Karpas-422 (cell line): ENCODE measurements at regions not wholly inside any gene's neighbourhood (a gene's known extent, or its start where the extent isn't known, plus 50 kb on each side); places are given as distances from the start of the nearest gene placed in this dataset.

Source experiments
- DNase-seq: peaks from one replicate; pipeline ENCODE4 v3.0.0-alpha.2; 2015
- H2AFZ ChIP-seq: fragments of 200-600 bp; sonication (generic); 2 replicates; pipeline ENCODE4 v1.6.1; 2014; ENCODE audit warnings: antibody characterized with exemption, low read length, mixed read lengths
- H3K27ac ChIP-seq: fragments of 200-600 bp; sonication (generic); 2 replicates; pipeline ENCODE4 v1.5.1; 2014; ENCODE audit warnings: mild to moderate bottlenecking, low read length, moderate library complexity
- H3K27me3 ChIP-seq: fragments of 200-600 bp; sonication (generic); 2 replicates; pipeline ENCODE4 v1.6.1; 2014; ENCODE audit warnings: low read length, mixed read lengths
- H3K36me3 ChIP-seq: fragments of 200-600 bp; sonication (generic); 2 replicates; pipeline ENCODE4 v1.6.1; 2014; ENCODE audit warnings: low read length, mixed read lengths; ENCODE audit not compliant: insufficient read depth
- H3K4me1 ChIP-seq: fragments of 200-600 bp; sonication (generic); 2 replicates; pipeline ENCODE4 v1.6.1; 2014; ENCODE audit warnings: mild to moderate bottlenecking, low read length, mixed read lengths
- H3K4me2 ChIP-seq: fragments of 200-600 bp; sonication (generic); 2 replicates; pipeline ENCODE4 v1.6.1; 2014; ENCODE audit warnings: low read length, low read depth, mild to moderate bottlenecking; ENCODE audit not compliant: poor library complexity, severe bottlenecking
- H3K4me3 ChIP-seq: fragments of 200-600 bp; sonication (generic); 2 replicates; pipeline ENCODE4 v1.5.1; 2014; ENCODE audit warnings: mild to moderate bottlenecking, antibody characterized with exemption, low read length, mixed read lengths
- H3K79me2 ChIP-seq: fragments of 200-600 bp; sonication (generic); 2 replicates; pipeline ENCODE4 v1.6.1; 2014; ENCODE audit warnings: mild to moderate bottlenecking, low read length, mixed read lengths
- H3K9ac ChIP-seq: fragments of 200-600 bp; sonication (generic); 2 replicates; pipeline ENCODE4 v1.6.0; 2014; ENCODE audit warnings: low read length
- H3K9me2 ChIP-seq: fragments of 200-600 bp; sonication (generic), shearing (Covaris generic); replicated peaks from 2 replicates; pipeline ENCODE4 v1.6.0; 2014; ENCODE audit warnings: mild to moderate bottlenecking, low read length, moderate library complexity; ENCODE audit not compliant: insufficient read depth
- H3K9me3 ChIP-seq: fragments of 300-700, 200-600 bp; sonication (generic); 2 replicates; pipeline ENCODE4 v1.6.1; 2014; ENCODE audit warnings: low read length, mixed read lengths
- H4K20me1 ChIP-seq: fragments of 200-600 bp; sonication (generic); 2 replicates; pipeline ENCODE4 v1.6.1; 2014; ENCODE audit warnings: mild to moderate bottlenecking, antibody characterized with exemption, low read length, low read depth; ENCODE audit not compliant: insufficient read depth

DNA sequence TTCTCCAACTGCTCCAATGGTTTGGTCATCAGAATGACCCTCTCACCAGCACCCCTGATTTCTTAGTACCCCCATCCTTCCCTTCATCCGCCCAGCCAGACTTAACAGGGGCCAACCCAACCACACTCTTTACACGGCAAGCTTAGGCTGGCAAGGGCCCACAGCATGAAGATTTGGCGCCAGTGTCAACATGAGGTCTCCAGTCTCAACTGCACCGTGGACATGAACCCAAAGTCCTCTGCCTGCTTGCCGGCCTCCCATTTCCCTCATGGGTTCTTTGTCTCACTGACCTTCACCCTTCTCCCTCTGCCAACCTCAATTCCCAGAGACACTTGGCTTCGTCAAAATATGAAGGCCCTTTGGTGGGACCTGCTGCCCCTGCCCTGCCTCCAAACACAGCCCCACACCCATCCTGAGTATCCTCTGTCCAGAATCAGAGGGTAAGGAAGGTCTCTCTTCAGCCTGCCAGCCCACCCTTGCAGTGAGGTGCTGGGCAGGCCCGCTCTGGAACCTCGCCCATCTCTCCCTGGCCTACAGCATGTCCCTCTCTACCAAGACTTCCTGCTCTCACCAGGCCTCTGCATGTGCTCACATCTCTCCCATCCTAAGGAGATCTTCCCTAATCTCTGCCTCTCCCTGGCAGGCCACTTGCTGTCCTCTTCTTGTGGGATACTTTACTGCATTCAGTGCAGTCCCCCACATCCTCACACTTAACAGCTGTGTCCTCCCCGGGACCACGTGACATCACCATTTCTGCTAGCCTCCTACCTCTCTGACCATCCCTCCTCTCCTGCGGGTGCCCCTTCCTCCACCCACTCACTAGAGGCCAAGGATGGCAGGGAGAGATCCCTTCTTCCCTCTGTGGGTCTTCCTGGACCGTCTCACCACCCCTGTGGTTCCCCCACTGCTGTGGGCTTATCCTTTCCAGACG lies 91.7 kb upstream of the ZMIZ1 start:
- no peak for DNase-seq

DNA sequence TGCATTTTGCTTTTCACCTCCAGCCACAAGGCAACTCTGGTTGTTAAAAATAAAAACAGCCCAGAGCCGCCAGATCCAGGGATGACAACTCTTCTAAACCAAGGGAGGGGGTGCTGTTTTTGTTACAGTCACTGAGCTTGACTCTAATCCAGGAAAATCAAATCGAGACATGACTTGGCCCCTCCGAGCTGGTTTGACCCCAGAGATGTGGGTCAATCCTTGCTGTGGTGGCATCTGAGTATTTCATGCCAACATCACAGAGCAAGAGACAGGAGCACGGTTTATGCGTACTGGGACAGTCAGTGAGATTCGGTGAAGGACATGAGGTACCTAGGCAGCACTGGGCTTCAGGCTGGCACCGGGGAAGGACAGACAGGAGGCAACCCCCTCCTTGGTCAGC lies 88.8 kb upstream of the ZMIZ1 start:
- H3K4me1 ChIP-seq: peaks cover 14% of the 10 kb centered on the region
- H2AFZ ChIP-seq: no peak overlapping the region
- H3K4me2 ChIP-seq: no peak overlapping the region
- H3K9ac ChIP-seq: no peak overlapping the region
- H3K27me3 ChIP-seq: no peaks in the 10 kb centered on the region
- no peaks in the 10 kb centered on the region for H3K9me2 ChIP-seq
- H3K4me3 ChIP-seq: no peak overlapping the region
- no peaks in the 10 kb centered on the region for H3K79me2 ChIP-seq
- H3K27ac ChIP-seq: no peak overlapping the region
- DNase-seq: no peak
- peaks cover 3% of the 10 kb centered on the region; the same call in 1 of the 2 replicates for H4K20me1 ChIP-seq
- no peaks in the 10 kb centered on the region for H3K36me3 ChIP-seq
- no peaks in the 10 kb centered on the region for H3K9me3 ChIP-seq

More for the DNA sequence above, 91.7 kb upstream of the ZMIZ1 start:
- peaks cover 32% of the 10 kb centered on the region for H3K4me1 ChIP-seq
- no peak overlapping the region for H2AFZ ChIP-seq
- no peak overlapping the region for H3K4me3 ChIP-seq
- no peaks in the 10 kb centered on the region for H3K27me3 ChIP-seq
- no peaks in the 10 kb centered on the region for H3K9me3 ChIP-seq
- no peaks in the 10 kb centered on the region for H3K79me2 ChIP-seq
- H3K36me3 ChIP-seq: no peaks in the 10 kb centered on the region
- H3K27ac ChIP-seq: no peak overlapping the region
- no peaks in the 10 kb centered on the region for H3K9me2 ChIP-seq
- no peak overlapping the region for H3K4me2 ChIP-seq
- peak overlapping the region; percentile 16; the same call in 1 of the 2 replicates for H3K9ac ChIP-seq
- H4K20me1 ChIP-seq: no peaks in the 10 kb centered on the region; the same call in 1 of the 2 replicates

DNA sequence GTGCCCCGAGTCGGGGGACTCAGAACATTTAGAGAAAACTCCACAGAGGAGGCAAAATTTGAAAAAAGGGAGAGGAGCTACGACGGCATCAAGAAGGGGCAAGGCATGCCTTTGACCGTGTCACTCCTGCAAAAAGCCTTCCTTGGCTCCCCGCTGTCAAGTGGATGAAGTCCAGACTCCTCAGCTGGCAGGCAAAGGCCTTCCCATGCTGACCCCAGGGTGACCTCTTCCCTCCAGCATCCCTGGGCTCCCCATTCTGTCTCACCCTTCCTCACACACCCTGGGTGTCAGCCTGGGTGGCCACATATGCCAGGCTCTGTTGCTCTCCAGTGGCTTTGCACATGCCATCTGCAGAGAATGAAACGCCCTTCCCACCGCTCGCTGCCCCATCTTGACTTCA lies 88.4 kb upstream of the ZMIZ1 start:
- no peaks in the 10 kb centered on the region for H3K36me3 ChIP-seq
- no peak overlapping the region for H3K4me3 ChIP-seq
- H2AFZ ChIP-seq: no peak overlapping the region
- DNase-seq: no peak
- H3K4me1 ChIP-seq: peaks cover 14% of the 10 kb centered on the region
- no peaks in the 10 kb centered on the region for H3K79me2 ChIP-seq
- H3K9me3 ChIP-seq: no peaks in the 10 kb centered on the region
- H4K20me1 ChIP-seq: peaks cover 3% of the 10 kb centered on the region; the same call in 1 of the 2 replicates
- no peaks in the 10 kb centered on the region for H3K9me2 ChIP-seq
- no peak overlapping the region for H3K9ac ChIP-seq
- H3K27me3 ChIP-seq: no peaks in the 10 kb centered on the region
- H3K27ac ChIP-seq: no peak overlapping the region
- H3K4me2 ChIP-seq: no peak overlapping the region

DNA sequence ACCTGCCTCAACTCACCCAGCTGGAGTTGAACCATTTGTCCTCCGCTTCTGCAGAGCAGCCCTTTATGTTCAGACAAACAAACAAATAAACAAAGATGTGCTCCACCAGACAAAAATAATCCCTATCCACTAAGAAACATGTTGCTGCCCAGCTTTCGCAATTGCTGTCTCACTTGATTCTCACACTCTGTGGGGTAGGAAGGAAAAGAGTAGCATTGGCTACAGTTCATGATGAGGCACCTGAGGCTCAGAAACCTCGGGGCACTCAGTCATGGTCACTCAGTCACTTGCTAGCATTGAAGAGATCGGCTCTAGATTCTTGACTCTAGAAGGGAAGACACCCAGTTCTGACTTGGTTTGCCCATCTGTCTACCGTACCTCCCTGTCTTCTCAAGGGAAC lies 88.0 kb upstream of the ZMIZ1 start:
- H3K36me3 ChIP-seq: no peaks in the 10 kb centered on the region
- no peak overlapping the region for H3K9ac ChIP-seq
- H3K4me1 ChIP-seq: peaks cover 14% of the 10 kb centered on the region
- no peaks in the 10 kb centered on the region for H3K9me2 ChIP-seq
- peaks cover 3% of the 10 kb centered on the region; the same call in 1 of the 2 replicates for H4K20me1 ChIP-seq
- H3K79me2 ChIP-seq: no peaks in the 10 kb centered on the region
- no peak overlapping the region for H3K4me2 ChIP-seq
- H3K27ac ChIP-seq: no peak overlapping the region
- DNase-seq: no peak
- no peaks in the 10 kb centered on the region for H3K9me3 ChIP-seq
- no peak overlapping the region for H3K4me3 ChIP-seq
- no peaks in the 10 kb centered on the region for H3K27me3 ChIP-seq
- no peak overlapping the region for H2AFZ ChIP-seq

DNA sequence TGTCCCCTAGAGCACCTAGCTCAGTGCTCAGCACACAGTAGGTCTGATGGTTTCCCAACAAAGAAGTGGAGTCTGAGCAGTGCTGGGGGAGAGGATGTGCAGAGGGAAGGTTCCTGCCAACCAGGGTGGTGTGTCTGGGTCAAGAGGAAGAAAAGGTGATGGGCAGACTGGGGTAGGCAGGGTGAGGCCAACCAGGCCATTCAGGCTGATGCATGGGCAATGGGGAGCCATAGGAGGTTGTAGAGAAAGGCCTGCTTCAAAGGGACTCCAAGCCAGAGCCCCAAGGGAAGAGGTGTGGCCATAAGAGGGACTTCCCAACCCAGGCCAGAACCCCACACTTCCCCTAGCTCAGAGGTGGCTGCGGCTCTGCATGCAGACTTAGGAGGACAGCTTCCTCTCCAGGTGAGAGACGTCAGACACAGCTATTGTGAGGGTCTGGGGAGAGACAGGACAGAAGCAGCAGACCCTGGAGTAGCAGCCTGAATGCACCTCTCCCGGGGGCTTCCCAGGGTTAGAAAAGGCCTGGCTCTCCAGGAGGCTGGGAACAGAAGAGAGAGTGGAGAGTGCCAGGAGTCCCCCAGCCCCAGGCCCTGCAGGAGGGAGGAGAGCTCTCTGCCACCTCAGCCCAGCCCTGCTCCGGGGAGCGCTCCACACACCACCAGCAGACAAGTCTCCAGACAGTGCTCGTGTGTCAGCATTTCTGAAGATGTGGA lies 87.4 kb upstream of the ZMIZ1 start:
- Histone ChIP-seq H3K4me1 (peaks cover 14% of the 10 kb centered on the region), H3K9ac (no peak overlapping the region), H4K20me1 (peaks cover 3% of the 10 kb centered on the region; the same call in 1 of the 2 replicates), H3K9me2 (no peaks in the 10 kb centered on the region), H3K4me2 (no peak overlapping the region), H3K27ac (no peak overlapping the region), H3K36me3 (no peaks in the 10 kb centered on the region), H3K9me3 (no peaks in the 10 kb centered on the region), H3K27me3 (no peaks in the 10 kb centered on the region), H3K79me2 (no peaks in the 10 kb centered on the region), H2AFZ (no peak overlapping the region), H3K4me3 (no peak overlapping the region)
- DNase-seq: no peak

DNA sequence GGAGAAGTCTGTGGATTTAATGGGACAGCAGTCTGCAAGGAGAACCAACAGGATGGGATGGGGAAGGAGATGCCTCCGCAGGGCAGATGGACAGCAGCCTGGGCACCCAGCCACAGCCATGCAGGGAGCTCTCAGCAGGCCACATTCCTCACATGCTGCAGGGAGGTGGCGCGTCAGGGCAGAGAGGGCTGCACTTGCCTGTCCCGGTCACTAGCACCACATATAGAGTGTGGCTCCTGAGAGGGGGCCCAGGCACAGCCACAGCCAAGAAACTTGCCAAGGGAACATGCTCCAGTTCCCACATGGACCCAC lies 86.8 kb upstream of the ZMIZ1 start:
- Histone ChIP-seq H3K9me2 (no peaks in the 10 kb centered on the region), H3K9me3 (no peaks in the 10 kb centered on the region), H3K4me3 (no peak overlapping the region), H3K27ac (no peak overlapping the region), H3K4me2 (no peak overlapping the region), H3K27me3 (no peaks in the 10 kb centered on the region), H2AFZ (no peak overlapping the region), H3K9ac (no peak overlapping the region), H4K20me1 (peaks cover 3% of the 10 kb centered on the region; the same call in 1 of the 2 replicates), H3K36me3 (no peaks in the 10 kb centered on the region), H3K4me1 (peaks cover 14% of the 10 kb centered on the region), H3K79me2 (no peaks in the 10 kb centered on the region)
- no peak for DNase-seq

DNA sequence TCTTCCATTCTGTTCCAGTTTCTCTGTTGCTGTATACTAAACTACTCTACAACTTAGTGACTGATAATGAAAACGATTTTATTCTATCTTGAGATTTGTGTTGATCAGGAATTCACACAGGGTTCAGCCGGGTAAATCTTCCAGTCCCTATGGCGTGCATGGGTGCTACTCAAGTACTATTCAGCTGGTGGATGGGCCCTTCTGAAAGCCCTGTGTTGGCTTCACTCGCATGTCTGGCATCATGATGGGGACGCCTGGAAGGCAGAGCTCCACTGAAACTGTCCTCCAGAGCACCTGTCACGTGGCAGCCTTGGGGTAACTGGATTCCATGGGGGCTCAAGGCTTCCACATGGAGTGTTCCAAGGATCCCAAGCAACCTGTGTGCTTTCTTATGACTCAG lies 86.0 kb upstream of the ZMIZ1 start:
- Histone ChIP-seq H3K9me3 (no peaks in the 10 kb centered on the region), H3K27ac (no peak overlapping the region), H3K9ac (no peak overlapping the region), H3K4me1 (peaks cover 6% of the 10 kb centered on the region), H4K20me1 (peaks cover 3% of the 10 kb centered on the region; the same call in 1 of the 2 replicates), H3K4me2 (no peak overlapping the region), H3K36me3 (no peaks in the 10 kb centered on the region), H3K79me2 (no peaks in the 10 kb centered on the region), H3K4me3 (no peak overlapping the region), H3K9me2 (no peaks in the 10 kb centered on the region), H3K27me3 (no peaks in the 10 kb centered on the region), H2AFZ (no peak overlapping the region)
- no peak for DNase-seq

DNA sequence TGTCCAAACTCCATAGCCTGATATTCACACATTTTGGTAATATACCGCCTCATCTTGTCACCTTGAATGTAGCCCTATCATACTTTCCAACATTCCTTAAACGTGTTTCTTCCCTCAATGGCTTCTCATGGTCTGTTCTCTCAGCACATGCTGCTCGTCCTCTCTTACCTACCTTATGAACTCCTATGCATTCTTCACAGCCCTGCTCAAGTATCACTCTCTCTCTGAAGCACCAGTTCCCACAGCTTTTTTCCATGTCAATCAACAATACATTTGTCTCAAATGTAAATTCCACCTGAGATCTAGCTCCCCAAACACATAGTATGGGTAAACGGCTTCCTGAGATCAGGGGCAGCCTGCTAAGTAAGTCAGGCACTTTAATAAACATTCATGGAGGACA lies 85.2 kb upstream of the ZMIZ1 start:
- H3K4me2 ChIP-seq: no peak overlapping the region
- peaks cover 3% of the 10 kb centered on the region; the same call in 1 of the 2 replicates for H4K20me1 ChIP-seq
- H2AFZ ChIP-seq: no peak overlapping the region
- no peaks in the 10 kb centered on the region for H3K27me3 ChIP-seq
- H3K4me1 ChIP-seq: no peaks in the 10 kb centered on the region
- H3K9me3 ChIP-seq: no peaks in the 10 kb centered on the region
- H3K79me2 ChIP-seq: no peaks in the 10 kb centered on the region
- H3K9ac ChIP-seq: no peak overlapping the region
- H3K4me3 ChIP-seq: no peak overlapping the region
- no peak for DNase-seq
- no peak overlapping the region for H3K27ac ChIP-seq
- no peaks in the 10 kb centered on the region for H3K9me2 ChIP-seq
- no peaks in the 10 kb centered on the region for H3K36me3 ChIP-seq
